Astrocyte (in vitro differentiated cells and primary cell): ENCODE measurements at regions not wholly inside any gene's neighbourhood (a gene's known extent, or its start where the extent isn't known, plus 50 kb on each side); places are given as distances from the start of the nearest gene placed in this dataset.

ENCODE experiments used
- EZH2 ChIP-seq: IDR thresholded peaks from 2 replicates; pipeline ENCODE4 v1.6.1; 2012; ENCODE audit warnings: mild to moderate bottlenecking, low read length, inconsistent platforms; ENCODE audit not compliant: insufficient read depth
- TF ChIP-seq, protein P1 (sequence below): IDR thresholded peaks from 2 replicates; pipeline ENCODE4 v1.5.1; 2011; ENCODE audit warnings: low read depth, mild to moderate bottlenecking, inconsistent platforms, low read length, moderate library complexity; ENCODE audit not compliant: insufficient read depth

DNA sequence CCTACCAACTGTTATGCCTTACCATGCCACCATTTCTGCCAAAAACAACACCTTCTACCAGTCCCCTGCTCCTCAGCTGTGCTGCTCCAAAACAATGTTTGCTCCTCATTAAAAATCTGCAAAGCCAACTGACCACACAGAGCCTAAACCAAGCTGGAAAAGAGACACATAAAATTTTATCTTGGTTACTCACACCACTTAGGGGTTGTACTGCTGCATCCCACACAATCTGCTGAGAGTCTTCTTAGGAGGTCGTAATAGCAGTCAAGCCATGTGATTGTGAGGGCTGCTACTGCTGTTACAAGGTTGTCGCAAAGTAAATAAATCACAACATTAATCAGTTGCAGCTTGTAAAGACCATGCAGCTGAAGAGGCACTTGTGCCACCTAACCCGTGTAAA is 607.4 kb upstream of the FAM241A start:
- TF ChIP-seq, protein P1, sequence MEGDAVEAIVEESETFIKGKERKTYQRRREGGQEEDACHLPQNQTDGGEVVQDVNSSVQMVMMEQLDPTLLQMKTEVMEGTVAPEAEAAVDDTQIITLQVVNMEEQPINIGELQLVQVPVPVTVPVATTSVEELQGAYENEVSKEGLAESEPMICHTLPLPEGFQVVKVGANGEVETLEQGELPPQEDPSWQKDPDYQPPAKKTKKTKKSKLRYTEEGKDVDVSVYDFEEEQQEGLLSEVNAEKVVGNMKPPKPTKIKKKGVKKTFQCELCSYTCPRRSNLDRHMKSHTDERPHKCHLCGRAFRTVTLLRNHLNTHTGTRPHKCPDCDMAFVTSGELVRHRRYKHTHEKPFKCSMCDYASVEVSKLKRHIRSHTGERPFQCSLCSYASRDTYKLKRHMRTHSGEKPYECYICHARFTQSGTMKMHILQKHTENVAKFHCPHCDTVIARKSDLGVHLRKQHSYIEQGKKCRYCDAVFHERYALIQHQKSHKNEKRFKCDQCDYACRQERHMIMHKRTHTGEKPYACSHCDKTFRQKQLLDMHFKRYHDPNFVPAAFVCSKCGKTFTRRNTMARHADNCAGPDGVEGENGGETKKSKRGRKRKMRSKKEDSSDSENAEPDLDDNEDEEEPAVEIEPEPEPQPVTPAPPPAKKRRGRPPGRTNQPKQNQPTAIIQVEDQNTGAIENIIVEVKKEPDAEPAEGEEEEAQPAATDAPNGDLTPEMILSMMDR = no peak
- TF ChIP-seq EZH2 = no peak
